ENCODE measurements at regions not wholly inside any gene's neighbourhood (a gene's known extent, or its start where the extent isn't known, plus 50 kb on each side); places are given as distances from the start of the nearest gene placed in this dataset.

- no peak for TF ChIP-seq CTCF (IDR thresholded peaks at IDR 0.05; ENCODE audit: low read depth, low read length, missing input control)
- no peak for TF ChIP-seq SP1 (IDR thresholded peaks at IDR 0.05)
- no peak for TF ChIP-seq EGR1 (IDR thresholded peaks at IDR 0.05; ENCODE audit: low read depth in 2 of 2)
- no peak for TF ChIP-seq REST (IDR thresholded peaks at IDR 0.05)
- TF ChIP-seq ZBTB33 (IDR thresholded peaks at IDR 0.05): no peak
- no peak for TF ChIP-seq JUND (IDR thresholded peaks at IDR 0.05)
- TF ChIP-seq HNF4A (conservative IDR thresholded peaks at IDR 0.05): no peak
- TF ChIP-seq TAF1 (conservative IDR thresholded peaks at IDR 0.05): no peak
- TF ChIP-seq RXRA (IDR thresholded peaks at IDR 0.05): no peak
- TF ChIP-seq YY1 (IDR thresholded peaks at IDR 0.05): no peak
- TF ChIP-seq RAD21 (IDR thresholded peaks at IDR 0.05): no peak
- no peak for TF ChIP-seq GABPA (IDR thresholded peaks at IDR 0.05 in 1 of 2, conservative IDR thresholded peaks at IDR 0.05 in 1 of 2)
Observed at GRCh38 chr14:45721472-45721871, 468.5 kb upstream of the MIS18BP1 start.

All from liver (tissue), 3 donors.